ENCODE measurements at regions not wholly inside any gene's neighbourhood (a gene's known extent, or its start where the extent isn't known, plus 50 kb on each side); places are given as distances from the start of the nearest gene placed in this dataset.

GRCh38 chr3:175914785-175915184 is 1055.7 kb downstream of the NAALADL2 start:
- DNase-seq: no peak

DNA sequence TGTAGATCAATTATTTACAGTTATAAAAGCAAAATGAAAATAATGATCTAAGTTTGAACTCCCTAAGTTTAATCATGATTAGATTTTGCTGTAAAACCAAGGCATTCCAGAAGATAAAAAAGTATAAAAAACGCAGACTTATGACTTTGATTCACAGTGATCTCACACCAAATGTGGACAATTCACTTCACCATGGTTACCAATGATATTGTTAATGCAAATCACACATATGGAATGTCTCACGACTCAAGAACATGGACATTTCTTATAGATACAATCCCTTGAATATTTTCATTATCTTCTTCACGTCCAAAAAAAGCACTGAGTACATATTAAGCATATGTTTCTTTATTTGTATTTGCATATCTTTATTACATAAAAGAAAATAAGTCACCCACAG is 1054.2 kb downstream of the NAALADL2 start:
- no peak for DNase-seq

DNA sequence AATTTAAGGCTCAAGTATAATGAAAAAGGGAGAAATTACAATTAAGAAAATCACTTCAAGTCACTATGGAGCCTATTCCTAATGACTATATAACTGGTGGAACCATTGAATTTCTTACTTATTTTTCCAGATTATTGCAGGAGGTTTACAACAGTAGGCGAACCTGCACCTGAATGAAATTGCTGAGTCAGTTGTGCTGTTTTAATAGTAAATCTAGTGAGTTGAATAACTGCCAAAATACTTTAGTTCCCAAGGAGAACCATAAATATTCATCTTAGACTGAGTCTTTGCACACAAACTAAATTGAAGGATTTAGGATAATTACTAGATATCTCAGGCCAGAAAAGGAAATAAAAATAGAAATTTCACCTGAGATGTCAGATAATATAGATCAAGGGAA is 1052.8 kb downstream of the NAALADL2 start:
- no peak for DNase-seq

GRCh38 chr3:175902226-175902625 is 1043.1 kb downstream of the NAALADL2 start:
- DNase-seq: no peak

- DNase-seq: no peak
Measured at GRCh38 chr3:175898194-175898593, 1039.1 kb downstream of the NAALADL2 start.

DNA sequence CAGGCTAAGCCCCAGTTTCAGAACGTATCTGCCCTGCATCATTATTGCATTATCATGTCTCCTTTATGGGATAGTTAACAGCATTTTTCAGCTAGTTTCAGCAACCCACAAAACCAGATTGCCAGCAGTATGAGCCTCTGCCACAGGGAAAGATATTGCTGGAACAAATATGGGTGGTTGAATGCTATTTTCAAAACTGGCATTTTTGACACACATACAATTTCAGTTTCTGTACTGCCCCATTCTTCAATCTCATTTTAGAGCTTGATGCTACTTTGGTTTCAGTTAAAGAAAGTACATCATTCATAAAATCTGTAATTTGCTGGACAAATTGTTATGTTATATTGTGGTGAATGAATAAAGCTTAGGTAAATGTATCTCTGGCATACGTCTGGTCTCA is 1037.5 kb downstream of the NAALADL2 start:
- DNase-seq: no peak

DNA sequence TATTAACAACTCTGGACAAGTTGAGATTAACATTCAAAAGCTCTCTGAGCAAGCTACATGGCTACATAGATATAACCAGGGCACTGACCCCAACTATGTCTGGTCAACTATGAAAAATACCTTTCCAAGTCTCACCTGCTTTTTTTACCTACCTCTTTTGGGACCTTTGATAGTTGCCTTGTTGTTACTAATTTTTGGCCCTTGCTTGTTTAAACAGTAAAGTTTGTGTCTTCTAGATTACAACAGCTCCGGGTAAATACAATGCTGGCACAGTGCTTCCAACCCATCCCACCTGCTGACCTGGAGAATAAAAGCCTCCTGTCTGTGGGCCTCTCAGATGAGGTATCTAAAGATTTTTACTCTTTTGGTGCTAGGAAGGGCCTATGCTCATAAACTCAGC is 1036.6 kb downstream of the NAALADL2 start:
- no peak for DNase-seq

GRCh38 chr3:175893566-175893965 is 1034.4 kb downstream of the NAALADL2 start:
- DNase-seq: no peak

DNA sequence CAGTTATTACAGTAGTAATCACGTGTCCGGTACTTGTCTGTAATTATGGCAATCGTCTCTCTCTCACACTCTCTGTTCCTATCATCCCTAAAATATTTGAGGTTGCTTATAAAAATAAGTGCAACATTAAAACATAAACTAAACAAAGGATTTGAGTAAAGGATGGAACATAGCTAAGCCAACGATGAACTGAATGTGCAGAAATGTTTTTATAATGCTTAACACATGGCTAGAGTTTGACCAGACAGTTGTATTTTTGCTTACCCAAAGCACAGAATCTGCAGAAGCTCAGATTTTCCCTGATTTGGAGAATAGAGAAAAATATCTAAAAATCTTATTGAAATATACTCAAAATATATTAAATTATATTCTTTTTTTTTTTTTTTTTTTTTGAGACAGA is 1030.9 kb downstream of the NAALADL2 start:
- DNase-seq: no peak

GRCh38 chr3:175885231-175885766 is 1026.2 kb downstream of the NAALADL2 start:
- DNase-seq: no peak

GRCh38 chr3:175879417-175879816 is 1020.3 kb downstream of the NAALADL2 start:
- no peak for DNase-seq

DNA sequence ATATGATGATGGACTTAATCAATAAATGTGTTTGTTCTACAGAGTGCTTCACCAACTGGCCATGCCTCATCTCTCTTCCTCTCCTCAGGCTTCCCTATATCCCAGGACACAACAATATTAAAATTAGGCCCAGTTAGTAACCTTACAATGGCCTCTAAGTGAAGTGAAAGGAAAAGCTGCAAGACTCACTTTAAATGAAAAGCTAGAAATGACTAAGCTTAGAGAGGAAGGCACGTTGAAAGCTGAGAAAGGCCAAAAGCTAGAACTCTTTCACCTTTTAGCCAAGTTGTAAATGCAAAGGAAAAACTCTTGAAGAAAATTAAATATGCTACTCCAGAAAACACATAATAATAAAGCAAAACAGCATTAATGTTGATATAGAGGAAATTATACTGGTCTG is 1010.3 kb downstream of the NAALADL2 start:
- DNase-seq: no peak

DNA sequence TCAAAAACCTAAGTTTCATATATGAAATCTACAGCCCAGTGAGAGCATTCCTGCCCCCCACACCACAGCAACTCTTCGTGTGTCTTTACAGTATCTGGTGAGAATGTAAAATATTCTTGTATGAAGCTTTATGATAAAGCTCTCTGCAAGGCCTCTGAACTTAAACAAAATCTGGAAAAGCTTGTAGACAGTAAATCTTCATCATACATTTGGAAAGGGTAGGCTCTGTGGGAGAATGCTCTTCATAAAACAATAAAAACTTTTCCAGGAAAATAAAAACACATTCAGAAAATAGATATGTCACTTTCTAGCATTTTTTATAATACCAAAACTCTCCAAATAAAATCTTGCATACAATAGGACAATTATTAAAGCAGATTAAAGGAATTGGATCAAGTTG is 1009.5 kb downstream of the NAALADL2 start:
- DNase-seq: no peak

DNA sequence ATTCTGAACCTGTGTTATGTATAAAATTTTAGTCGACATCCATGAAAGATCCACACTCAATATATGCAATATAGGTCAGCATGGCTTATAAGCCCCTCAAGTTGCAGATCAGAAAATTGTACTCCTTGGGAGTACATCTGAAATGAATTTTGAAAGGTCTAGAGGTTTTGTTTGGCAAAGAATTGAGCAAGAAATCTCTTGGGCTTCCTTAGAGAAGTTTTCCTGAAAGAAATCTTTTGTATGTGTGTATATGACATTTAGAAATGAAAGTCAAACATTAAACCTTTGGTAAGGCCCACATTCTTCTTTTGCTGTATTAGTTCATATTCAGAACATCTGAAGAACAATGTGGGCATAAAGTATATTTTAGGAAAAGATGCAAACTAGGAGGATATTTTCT is 1006.6 kb downstream of the NAALADL2 start:
- no peak for DNase-seq

DNA sequence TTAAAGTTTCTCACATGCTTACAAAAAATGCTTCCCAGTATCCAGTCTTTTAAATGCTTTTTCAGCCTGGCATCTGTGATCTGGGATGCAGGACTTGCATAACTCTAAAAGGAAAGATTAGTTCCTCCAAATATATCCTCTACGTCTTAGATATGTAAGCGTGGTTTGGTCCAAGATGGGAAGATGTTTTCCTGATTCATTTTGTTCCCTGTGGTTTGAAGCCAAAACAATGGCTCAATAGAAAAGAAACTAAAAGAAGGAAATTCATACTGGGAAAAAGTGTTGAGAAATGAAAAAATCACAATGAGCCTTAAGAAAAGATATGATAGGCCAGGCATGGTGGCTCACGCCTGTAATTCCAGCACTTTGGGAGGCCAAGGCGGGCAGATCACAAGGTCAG is 1002.8 kb downstream of the NAALADL2 start:
- DNase-seq: no peak
